ENCODE measurements at regions not wholly inside any gene's neighbourhood (a gene's known extent, or its start where the extent isn't known, plus 50 kb on each side); places are given as distances from the start of the nearest gene placed in this dataset.

DNA sequence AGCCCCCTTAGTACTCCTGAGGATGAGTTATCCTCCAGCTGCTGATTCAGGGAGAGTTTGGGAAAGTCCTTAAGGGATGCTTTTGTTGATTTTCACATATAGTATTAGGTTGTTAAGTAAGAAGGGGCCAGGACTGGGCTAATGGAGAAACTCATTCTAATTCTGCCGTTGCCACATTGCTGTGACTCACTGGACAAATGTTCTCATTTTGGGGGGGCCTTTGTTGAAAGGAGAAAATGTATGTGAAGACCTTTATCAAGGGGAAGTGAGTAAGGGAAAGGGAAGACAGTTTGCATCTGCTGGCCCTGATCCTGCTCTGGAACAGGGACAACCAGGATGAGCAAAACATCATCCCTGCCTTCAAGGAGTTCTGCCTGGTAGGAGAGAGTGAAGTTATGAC is 123.2 kb upstream of the FGGY start:
- Histone ChIP-seq H3K79me2 (ENCODE audit: low read length) (no peaks in the 10 kb centered on the region), H3K36me3 (ENCODE audit: insufficient read depth, low read length) (no peaks in the 10 kb centered on the region), H3K27me3 (ENCODE audit: low read length) (no peaks in the 10 kb centered on the region), H3K9me2 (replicated peaks; ENCODE audit: insufficient read depth, low read length) (no peaks in the 10 kb centered on the region), H3K9ac (ENCODE audit: low read length) (no peak overlapping the region), H3K4me2 (ENCODE audit: low read depth, low read length, poor library complexity, severe bottlenecking) (no peak overlapping the region), H3K27ac (ENCODE audit: low read length) (no peak overlapping the region), H2AFZ (ENCODE audit: low read length) (no peak overlapping the region), H3K4me3 (ENCODE audit: low read length) (no peak overlapping the region), H3K9me3 (ENCODE audit: low read length) (no peaks in the 10 kb centered on the region), H3K4me1 (ENCODE audit: low read length) (no peaks in the 10 kb centered on the region), H4K20me1 (ENCODE audit: insufficient read depth, low read depth, low read length) (no peaks in the 10 kb centered on the region)
- no peak for DNase-seq

DNA sequence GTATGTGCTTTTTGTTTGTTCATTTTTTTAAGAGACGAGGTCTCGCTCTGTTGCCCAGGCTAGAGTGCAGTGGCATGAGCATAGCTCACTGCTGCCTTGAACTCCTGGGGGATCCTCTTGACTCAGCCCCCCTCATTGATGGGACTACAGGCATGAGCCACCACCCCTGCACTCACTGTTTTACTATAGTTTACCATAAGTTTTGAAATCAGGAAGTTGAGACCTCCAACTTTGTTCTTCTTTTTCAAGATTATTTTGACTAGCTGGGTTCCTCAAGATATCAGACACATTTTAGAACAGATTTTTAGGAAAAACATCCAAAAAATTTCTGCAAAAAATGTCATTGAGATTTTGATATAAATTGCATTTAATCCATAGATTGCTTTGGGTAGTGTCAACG is 120.4 kb upstream of the FGGY start:
- H3K4me2 ChIP-seq (ENCODE audit: low read depth, low read length, poor library complexity, severe bottlenecking), result no peak overlapping the region
- no peaks in the 10 kb centered on the region for H3K4me1 ChIP-seq (ENCODE audit: low read length)
- no peak overlapping the region for H3K9ac ChIP-seq (ENCODE audit: low read length)
- no peak overlapping the region for H3K4me3 ChIP-seq (ENCODE audit: low read length)
- no peak overlapping the region for H3K27ac ChIP-seq (ENCODE audit: low read length)
- H3K79me2 ChIP-seq (ENCODE audit: low read length), result no peaks in the 10 kb centered on the region
- H3K36me3 ChIP-seq (ENCODE audit: insufficient read depth, low read length), result no peaks in the 10 kb centered on the region
- no peaks in the 10 kb centered on the region for H3K27me3 ChIP-seq (ENCODE audit: low read length)
- no peaks in the 10 kb centered on the region for H3K9me2 ChIP-seq (replicated peaks; ENCODE audit: insufficient read depth, low read length)
- no peak overlapping the region for H2AFZ ChIP-seq (ENCODE audit: low read length)
- DNase-seq, result no peak
- H4K20me1 ChIP-seq (ENCODE audit: insufficient read depth, low read depth, low read length), result no peaks in the 10 kb centered on the region
- H3K9me3 ChIP-seq (ENCODE audit: low read length), result no peaks in the 10 kb centered on the region

DNA sequence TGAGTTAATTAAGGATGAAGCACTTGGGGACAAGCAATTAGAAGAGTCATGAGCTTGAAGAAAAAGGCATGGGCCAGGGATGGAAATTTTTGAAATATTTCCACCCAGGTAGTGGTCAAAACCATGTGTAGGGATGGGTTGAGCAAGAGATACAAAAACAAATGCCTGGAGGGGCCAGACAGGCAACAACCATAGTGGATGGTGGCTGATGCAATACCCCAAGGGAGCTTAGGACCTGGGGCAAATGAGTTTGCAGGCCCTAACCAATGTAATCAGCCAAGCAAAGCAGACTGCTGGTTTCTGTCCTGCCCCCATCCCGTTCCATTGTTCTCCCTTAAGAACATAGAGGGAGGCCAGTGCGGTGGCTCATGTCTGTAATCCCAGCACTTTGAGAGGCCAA is 119.1 kb upstream of the FGGY start:
- Histone ChIP-seq H3K36me3 (ENCODE audit: insufficient read depth, low read length) (no peaks in the 10 kb centered on the region), H3K27me3 (ENCODE audit: low read length) (no peaks in the 10 kb centered on the region), H4K20me1 (ENCODE audit: insufficient read depth, low read depth, low read length) (no peaks in the 10 kb centered on the region), H3K9ac (ENCODE audit: low read length) (no peak overlapping the region), H3K4me3 (ENCODE audit: low read length) (no peak overlapping the region), H3K79me2 (ENCODE audit: low read length) (no peaks in the 10 kb centered on the region), H2AFZ (ENCODE audit: low read length) (no peak overlapping the region), H3K4me1 (ENCODE audit: low read length) (no peaks in the 10 kb centered on the region), H3K4me2 (ENCODE audit: low read depth, low read length, poor library complexity, severe bottlenecking) (no peak overlapping the region), H3K9me2 (replicated peaks; ENCODE audit: insufficient read depth, low read length) (no peaks in the 10 kb centered on the region), H3K9me3 (ENCODE audit: low read length) (no peaks in the 10 kb centered on the region), H3K27ac (ENCODE audit: low read length) (no peak overlapping the region)
- no peak for DNase-seq

DNA sequence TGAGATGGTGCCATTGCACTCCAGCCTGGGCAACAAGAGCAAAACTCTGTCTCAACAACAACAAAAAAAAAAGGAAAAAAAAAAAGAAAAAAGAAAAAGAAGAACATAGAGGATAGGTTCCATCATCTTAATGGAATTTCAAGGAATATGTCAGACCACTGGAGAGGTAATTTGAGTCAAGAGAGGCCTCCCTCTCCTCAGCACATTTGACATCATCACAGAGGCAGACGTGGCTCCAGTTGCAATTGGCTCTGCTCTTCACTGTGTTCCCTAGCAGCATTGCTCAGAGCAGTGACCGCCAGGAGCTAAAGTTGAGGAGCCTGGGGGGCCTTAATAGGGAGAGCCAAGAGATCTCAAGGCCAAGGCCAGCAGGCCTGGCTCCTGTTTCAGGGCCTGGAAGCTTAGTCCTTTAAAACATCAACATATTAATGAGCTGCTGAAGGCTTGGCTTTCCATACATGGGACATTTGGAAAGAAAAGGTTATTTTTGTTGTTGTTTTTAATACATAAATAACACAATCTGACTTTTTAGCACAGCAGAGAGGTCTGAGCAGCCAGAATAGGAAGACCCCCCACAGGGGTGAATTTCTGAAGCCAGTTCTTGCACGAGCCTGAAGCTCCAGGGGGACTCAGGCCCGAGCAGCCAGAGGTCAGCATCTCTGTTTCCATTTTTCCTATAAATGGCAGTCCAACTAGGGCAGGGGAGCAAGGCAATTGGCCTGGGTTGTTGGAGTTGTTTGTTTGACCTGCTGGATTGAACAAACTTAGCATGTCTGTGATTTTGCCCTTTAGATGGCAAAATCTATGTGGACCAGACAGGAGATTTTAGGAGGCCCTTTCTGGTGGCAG is 118.3 kb upstream of the FGGY start:
- Histone ChIP-seq H2AFZ (ENCODE audit: low read length) (no peak overlapping the region), H3K4me3 (ENCODE audit: low read length) (no peak overlapping the region), H3K9me3 (ENCODE audit: low read length) (no peaks in the 10 kb centered on the region), H4K20me1 (ENCODE audit: insufficient read depth, low read depth, low read length) (no peaks in the 10 kb centered on the region), H3K9me2 (replicated peaks; ENCODE audit: insufficient read depth, low read length) (no peaks in the 10 kb centered on the region), H3K9ac (ENCODE audit: low read length) (no peak overlapping the region), H3K36me3 (ENCODE audit: insufficient read depth, low read length) (no peaks in the 10 kb centered on the region), H3K79me2 (ENCODE audit: low read length) (no peaks in the 10 kb centered on the region), H3K4me2 (ENCODE audit: low read depth, low read length, poor library complexity, severe bottlenecking) (no peak overlapping the region), H3K4me1 (ENCODE audit: low read length) (no peaks in the 10 kb centered on the region), H3K27me3 (ENCODE audit: low read length) (no peaks in the 10 kb centered on the region), H3K27ac (ENCODE audit: low read length) (no peak overlapping the region)
- DNase-seq, result no peak

DNA sequence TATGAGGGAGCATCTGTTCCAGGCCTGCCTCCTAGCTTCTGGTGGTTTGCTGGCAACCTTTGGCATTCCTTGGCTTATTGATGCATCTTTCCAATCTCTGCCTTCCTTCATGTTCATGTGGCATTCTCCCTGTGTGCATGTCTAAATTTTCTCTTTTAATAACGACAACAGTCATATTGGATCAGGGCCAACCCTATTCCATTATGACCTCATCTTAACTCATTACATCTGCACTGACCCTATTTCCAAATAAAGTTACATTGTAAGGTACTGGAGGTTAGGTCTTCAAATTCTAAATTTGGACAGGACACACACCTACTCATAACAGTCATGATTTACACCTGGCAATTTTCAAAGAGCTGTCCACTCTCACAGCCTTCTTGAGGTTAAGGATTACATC is 117.2 kb upstream of the FGGY start:
- no peaks in the 10 kb centered on the region for H3K9me2 ChIP-seq (replicated peaks; ENCODE audit: insufficient read depth, low read length)
- H2AFZ ChIP-seq (ENCODE audit: low read length), result no peak overlapping the region
- H3K9ac ChIP-seq (ENCODE audit: low read length), result no peak overlapping the region
- H3K36me3 ChIP-seq (ENCODE audit: insufficient read depth, low read length), result no peaks in the 10 kb centered on the region
- H3K9me3 ChIP-seq (ENCODE audit: low read length), result no peaks in the 10 kb centered on the region
- H3K79me2 ChIP-seq (ENCODE audit: low read length), result no peaks in the 10 kb centered on the region
- H3K4me2 ChIP-seq (ENCODE audit: low read depth, low read length, poor library complexity, severe bottlenecking), result no peak overlapping the region
- no peak overlapping the region for H3K4me3 ChIP-seq (ENCODE audit: low read length)
- DNase-seq, result no peak
- no peaks in the 10 kb centered on the region for H4K20me1 ChIP-seq (ENCODE audit: insufficient read depth, low read depth, low read length)
- H3K27me3 ChIP-seq (ENCODE audit: low read length), result no peaks in the 10 kb centered on the region
- no peak overlapping the region for H3K27ac ChIP-seq (ENCODE audit: low read length)
- H3K4me1 ChIP-seq (ENCODE audit: low read length), result no peaks in the 10 kb centered on the region

DNA sequence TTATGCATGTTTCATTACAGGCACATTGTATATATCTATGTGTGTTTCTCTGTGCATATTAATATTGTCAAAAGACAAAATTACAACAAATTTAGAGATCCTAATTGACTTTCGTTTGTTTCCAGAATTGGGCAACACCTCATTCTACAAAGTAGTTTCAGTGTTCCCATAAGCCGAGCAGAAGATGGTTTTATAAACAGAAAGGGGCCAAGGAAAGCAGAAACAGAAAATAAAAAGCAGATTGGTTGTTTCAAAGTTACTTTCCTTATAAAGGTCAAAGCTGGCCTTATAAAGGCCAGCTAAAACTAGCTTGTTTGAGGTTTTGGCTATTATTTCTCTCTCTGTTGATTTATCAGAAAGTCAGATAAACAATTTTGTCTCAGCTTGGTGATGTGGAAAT is 116.2 kb upstream of the FGGY start:
- Histone ChIP-seq H3K4me3 (ENCODE audit: low read length) (no peak overlapping the region), H3K4me2 (ENCODE audit: low read depth, low read length, poor library complexity, severe bottlenecking) (no peak overlapping the region), H4K20me1 (ENCODE audit: insufficient read depth, low read depth, low read length) (no peaks in the 10 kb centered on the region), H2AFZ (ENCODE audit: low read length) (no peak overlapping the region), H3K27ac (ENCODE audit: low read length) (no peak overlapping the region), H3K9me2 (replicated peaks; ENCODE audit: insufficient read depth, low read length) (no peaks in the 10 kb centered on the region), H3K4me1 (ENCODE audit: low read length) (no peaks in the 10 kb centered on the region), H3K79me2 (ENCODE audit: low read length) (no peaks in the 10 kb centered on the region), H3K36me3 (ENCODE audit: insufficient read depth, low read length) (no peaks in the 10 kb centered on the region), H3K9me3 (ENCODE audit: low read length) (no peaks in the 10 kb centered on the region), H3K9ac (ENCODE audit: low read length) (no peak overlapping the region), H3K27me3 (ENCODE audit: low read length) (no peaks in the 10 kb centered on the region)
- DNase-seq, result no peak

DNA sequence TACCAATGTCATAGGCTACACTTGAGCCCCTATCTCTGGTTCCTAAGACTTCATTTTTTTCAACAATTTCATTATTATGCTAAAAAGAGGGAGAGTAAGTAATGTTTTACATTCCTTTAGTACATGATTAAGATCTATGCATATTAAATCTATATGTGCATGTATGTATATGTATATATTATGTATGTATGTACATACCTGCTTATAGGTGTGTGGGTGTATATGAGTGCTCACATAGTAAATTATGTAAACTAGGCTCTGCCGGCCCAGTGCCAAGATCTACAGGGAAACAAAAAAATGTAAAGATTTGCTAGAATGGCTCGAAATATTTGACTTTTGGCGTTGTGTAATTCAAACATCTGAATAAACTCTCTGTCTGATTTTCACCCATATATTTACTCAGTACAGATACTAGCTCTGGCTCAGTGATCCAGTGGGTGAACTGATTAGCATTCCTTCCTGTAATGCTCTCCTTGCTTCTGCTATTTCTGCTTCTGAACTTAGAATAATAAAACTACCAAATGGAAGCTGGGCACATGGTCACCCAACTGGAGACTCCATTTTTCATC is 113.1 kb upstream of the FGGY start:
- Histone ChIP-seq H3K9ac (ENCODE audit: low read length) (no peak overlapping the region), H3K27ac (ENCODE audit: low read length) (no peak overlapping the region), H3K9me2 (replicated peaks; ENCODE audit: insufficient read depth, low read length) (no peaks in the 10 kb centered on the region), H4K20me1 (ENCODE audit: insufficient read depth, low read depth, low read length) (no peaks in the 10 kb centered on the region), H3K27me3 (ENCODE audit: low read length) (no peaks in the 10 kb centered on the region), H3K4me1 (ENCODE audit: low read length) (no peaks in the 10 kb centered on the region), H3K79me2 (ENCODE audit: low read length) (no peaks in the 10 kb centered on the region), H2AFZ (ENCODE audit: low read length) (no peak overlapping the region), H3K4me3 (ENCODE audit: low read length) (no peak overlapping the region), H3K9me3 (ENCODE audit: low read length) (no peaks in the 10 kb centered on the region), H3K36me3 (ENCODE audit: insufficient read depth, low read length) (no peaks in the 10 kb centered on the region), H3K4me2 (ENCODE audit: low read depth, low read length, poor library complexity, severe bottlenecking) (no peak overlapping the region)
- DNase-seq, result no peak

DNA sequence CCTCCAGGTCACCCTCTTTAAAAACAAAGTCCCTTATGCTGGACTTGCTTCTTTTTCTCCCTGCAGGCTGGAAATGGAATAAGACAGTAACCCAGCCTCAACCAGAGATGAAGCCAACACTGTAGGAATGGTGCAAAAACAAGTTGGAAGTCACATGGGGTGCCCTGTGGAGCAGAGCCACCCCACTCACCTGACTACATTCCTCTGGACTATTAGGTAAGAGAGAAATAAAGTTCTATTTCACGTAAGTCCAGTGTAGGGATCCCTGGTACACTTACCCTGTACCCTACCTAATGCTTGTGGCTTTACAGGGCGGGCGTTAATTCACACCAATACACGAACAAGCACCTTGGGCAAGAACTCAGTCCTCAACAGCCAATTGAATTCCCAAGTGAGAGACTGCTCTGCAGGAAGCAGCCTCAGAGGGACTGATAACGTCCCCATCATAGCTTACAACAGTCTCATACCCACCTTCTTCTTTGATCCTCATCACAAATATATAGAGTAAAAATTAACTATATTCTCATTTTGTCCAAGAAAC is 112.5 kb upstream of the FGGY start:
- H3K9me2 ChIP-seq (replicated peaks; ENCODE audit: insufficient read depth, low read length), result no peaks in the 10 kb centered on the region
- H3K4me3 ChIP-seq (ENCODE audit: low read length), result no peak overlapping the region
- H3K27ac ChIP-seq (ENCODE audit: low read length), result no peak overlapping the region
- no peak overlapping the region for H3K9ac ChIP-seq (ENCODE audit: low read length)
- no peaks in the 10 kb centered on the region for H3K4me1 ChIP-seq (ENCODE audit: low read length)
- no peak overlapping the region for H3K4me2 ChIP-seq (ENCODE audit: low read depth, low read length, poor library complexity, severe bottlenecking)
- no peak for DNase-seq
- H4K20me1 ChIP-seq (ENCODE audit: insufficient read depth, low read depth, low read length), result no peaks in the 10 kb centered on the region
- no peaks in the 10 kb centered on the region for H3K9me3 ChIP-seq (ENCODE audit: low read length)
- H2AFZ ChIP-seq (ENCODE audit: low read length), result no peak overlapping the region
- H3K27me3 ChIP-seq (ENCODE audit: low read length), result no peaks in the 10 kb centered on the region
- H3K36me3 ChIP-seq (ENCODE audit: insufficient read depth, low read length), result no peaks in the 10 kb centered on the region
- H3K79me2 ChIP-seq (ENCODE audit: low read length), result no peaks in the 10 kb centered on the region

Data from Karpas-422 (cell line).